Mesendoderm (in vitro differentiated cells): ENCODE measurements at regions not wholly inside any gene's neighbourhood (a gene's known extent, or its start where the extent isn't known, plus 50 kb on each side); places are given as distances from the start of the nearest gene placed in this dataset.

ENCODE experiments used
- DNase-seq: peaks from one replicate; pipeline ENCODE4 v3.0.0; 2013
- H2AK5ac ChIP-seq: 2 replicates; pipeline ENCODE4 v1.6.1; 2013; ENCODE audit warnings: low read length, inconsistent platforms
- H2BK120ac ChIP-seq: 2 replicates; pipeline ENCODE4 v1.6.1; 2013; ENCODE audit warnings: low read depth, mild to moderate bottlenecking, low read length, moderate library complexity, mixed read lengths
- H2BK15ac ChIP-seq: replicated peaks from 2 replicates; pipeline ENCODE4 v1.6.1; 2013; ENCODE audit warnings: low read depth, mild to moderate bottlenecking, moderate library complexity
- H2BK5ac ChIP-seq: 2 replicates; pipeline ENCODE4 v1.6.1; 2013; ENCODE audit warnings: low read length, inconsistent platforms
- H3K18ac ChIP-seq: 2 replicates; pipeline ENCODE4 v1.6.1; 2013; ENCODE audit warnings: mild to moderate bottlenecking, low read length, mixed read lengths
- H3K23ac ChIP-seq: one replicate; pipeline ENCODE4 v1.6.1; 2013; ENCODE audit warnings: low read length
- H3K27ac ChIP-seq: 2 replicates; pipeline ENCODE4 v1.5.1; 2013; ENCODE audit warnings: low read depth, mild to moderate bottlenecking, inconsistent platforms, low read length, moderate library complexity
- H3K27me3 ChIP-seq: 2 replicates; pipeline ENCODE4 v1.6.1; 2013; ENCODE audit warnings: low read length, control low read depth, mild to moderate bottlenecking, inconsistent platforms; ENCODE audit not compliant: insufficient read depth, poor library complexity
- H3K36me3 ChIP-seq: 2 replicates; pipeline ENCODE4 v1.6.1; 2013; ENCODE audit warnings: low read length, inconsistent platforms; ENCODE audit not compliant: control insufficient read depth, insufficient read depth
- H3K4ac ChIP-seq: one replicate; pipeline ENCODE4 v1.6.1; 2013; ENCODE audit warnings: low read depth, mild to moderate bottlenecking, low read length, moderate library complexity
- H3K4me1 ChIP-seq: 2 replicates; pipeline ENCODE4 v1.6.1; 2013; ENCODE audit warnings: low read depth, low read length, inconsistent platforms; ENCODE audit not compliant: control insufficient read depth
- H3K4me2 ChIP-seq: 2 replicates; pipeline ENCODE4 v1.6.1; 2013; ENCODE audit warnings: low read length
- H3K4me3 ChIP-seq: 2 replicates; pipeline ENCODE4 v1.5.1; 2013; ENCODE audit warnings: mild to moderate bottlenecking, low read length
- H3K56ac ChIP-seq: one replicate; pipeline ENCODE4 v1.6.1; 2013; ENCODE audit warnings: low read length
- H3K79me1 ChIP-seq: 2 replicates; pipeline ENCODE4 v1.6.1; 2013; ENCODE audit warnings: low read length, inconsistent platforms
- H3K79me2 ChIP-seq: 2 replicates; pipeline ENCODE4 v1.6.1; 2013; ENCODE audit warnings: mild to moderate bottlenecking, low read length; ENCODE audit not compliant: control insufficient read depth, insufficient read depth
- H3K9ac ChIP-seq: 2 replicates; pipeline ENCODE4 v1.6.1; 2013; ENCODE audit warnings: low read length, inconsistent platforms
- H4K5ac ChIP-seq: one replicate; pipeline ENCODE4 v1.6.1; 2013; ENCODE audit warnings: low read length
- H4K8ac ChIP-seq: one replicate; pipeline ENCODE4 v1.6.1; 2013; ENCODE audit warnings: low read depth, mild to moderate bottlenecking, control low read depth, low read length, moderate library complexity
- WGBS: extraction: QIAGEN DNeasy Blood & Tissue Kit; methylation state at CpG from one replicate; pipeline ENCODE4 v1.1.7; 2013; ENCODE audit warnings: low lambda C conversion rate, missing lambda C conversion rate; ENCODE audit not compliant: insufficient coverage; ENCODE audit errors: extremely low coverage; 5-methylcytosine and 5-hydroxymethylcytosine counted together

GRCh38 chr16:85988306-85988705 lies 89.3 kb downstream of the IRF8 start:
- whole genome bisulfite sequencing = no CpG with 5 or more reads among the region's 5 CpGs
- no peaks in the 10 kb centered on the region for H3K27me3 ChIP-seq
- no peak overlapping the region for H3K4ac ChIP-seq
- H3K4me2 ChIP-seq = no peak overlapping the region
- H4K8ac ChIP-seq = no peak overlapping the region
- H3K23ac ChIP-seq = no peak overlapping the region
- no peak overlapping the region for H2BK5ac ChIP-seq
- H3K36me3 ChIP-seq = no peaks in the 10 kb centered on the region
- no peaks in the 10 kb centered on the region for H3K4me1 ChIP-seq
- no peak overlapping the region for H3K18ac ChIP-seq
- H3K4me3 ChIP-seq = no peak overlapping the region
- H2BK15ac ChIP-seq = no peak overlapping the region
- H2AK5ac ChIP-seq = no peak overlapping the region
- no peak overlapping the region for H4K5ac ChIP-seq
- H3K79me2 ChIP-seq = no peaks in the 10 kb centered on the region
- no peak for DNase-seq
- no peak overlapping the region for H2BK120ac ChIP-seq
- no peak overlapping the region for H3K56ac ChIP-seq
- H3K79me1 ChIP-seq = no peaks in the 10 kb centered on the region
- no peak overlapping the region for H3K9ac ChIP-seq
- H3K27ac ChIP-seq = no peak overlapping the region

DNA sequence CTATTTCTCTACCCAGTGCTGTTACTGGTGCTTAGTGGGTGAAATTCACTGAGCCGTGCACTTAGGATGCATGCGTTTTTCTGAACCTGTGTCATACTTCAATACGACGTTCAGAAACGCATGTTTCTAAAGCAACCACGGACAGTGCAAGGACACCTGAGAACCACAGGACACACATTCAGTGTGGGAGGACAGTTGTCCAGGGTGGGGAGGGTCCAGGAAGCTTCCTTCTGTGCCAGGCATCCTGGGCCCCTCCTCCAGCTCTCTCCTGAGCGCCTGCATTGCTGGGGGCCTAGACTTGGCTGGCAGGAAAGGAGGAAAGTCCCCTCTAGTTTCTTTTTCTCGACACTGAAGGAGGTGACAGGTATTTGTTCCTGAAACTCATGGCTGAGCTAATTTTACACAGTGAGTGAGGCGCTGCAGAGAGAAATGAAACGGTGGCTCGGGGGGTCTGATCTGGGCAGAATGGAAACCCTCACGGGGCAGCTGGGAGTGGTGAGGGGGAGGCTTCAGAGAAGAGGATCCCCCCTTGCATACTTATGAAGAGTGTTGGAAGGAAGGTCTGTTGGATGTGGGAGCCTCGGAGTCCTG lies 89.9 kb downstream of the IRF8 start:
- Histone ChIP-seq H3K79me2 (no peaks in the 10 kb centered on the region), H3K56ac (no peak overlapping the region), H2AK5ac (no peak overlapping the region), H4K5ac (no peak overlapping the region), H2BK120ac (no peak overlapping the region), H3K23ac (no peak overlapping the region), H3K27ac (no peak overlapping the region), H3K36me3 (no peaks in the 10 kb centered on the region), H2BK5ac (no peak overlapping the region), H3K79me1 (no peaks in the 10 kb centered on the region), H3K4me3 (no peak overlapping the region), H3K4me1 (no peaks in the 10 kb centered on the region), H3K4ac (no peak overlapping the region), H3K18ac (no peak overlapping the region), H2BK15ac (no peak overlapping the region), H3K9ac (no peak overlapping the region), H3K4me2 (no peak overlapping the region), H4K8ac (no peak overlapping the region), H3K27me3 (no peaks in the 10 kb centered on the region)
- no CpG with 5 or more reads among the region's 13 CpGs for WGBS
- DNase-seq = no peak

DNA sequence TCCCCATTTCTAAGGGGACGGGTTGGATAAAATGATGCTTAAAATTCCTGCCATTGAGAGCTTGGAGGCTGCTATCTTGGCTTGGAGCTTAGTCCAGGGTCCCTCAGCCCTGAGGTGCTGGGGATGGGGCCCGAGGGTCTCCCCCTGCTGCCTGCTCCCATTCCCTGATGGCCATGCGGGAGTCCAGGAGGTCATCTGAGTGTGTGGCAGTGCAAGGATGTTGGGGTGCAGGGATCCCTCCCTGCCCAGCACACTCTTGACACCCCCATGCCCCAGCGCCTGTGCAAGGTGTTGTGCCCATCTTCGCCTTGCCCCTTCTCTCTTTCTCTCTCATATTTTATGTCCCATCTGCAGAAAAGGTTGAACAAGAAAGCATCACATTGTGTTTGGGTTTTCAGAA lies 90.4 kb downstream of the IRF8 start:
- Histone ChIP-seq H3K36me3 (no peaks in the 10 kb centered on the region), H3K4me3 (no peak overlapping the region), H3K79me1 (no peaks in the 10 kb centered on the region), H3K4ac (no peak overlapping the region), H2BK15ac (no peak overlapping the region), H3K4me2 (no peak overlapping the region), H3K18ac (no peak overlapping the region), H3K79me2 (no peaks in the 10 kb centered on the region), H3K56ac (no peak overlapping the region), H2BK5ac (no peak overlapping the region), H4K5ac (no peak overlapping the region), H3K4me1 (no peaks in the 10 kb centered on the region), H2AK5ac (no peak overlapping the region), H3K23ac (no peak overlapping the region), H3K9ac (no peak overlapping the region), H3K27ac (no peak overlapping the region), H3K27me3 (no peaks in the 10 kb centered on the region), H4K8ac (no peak overlapping the region), H2BK120ac (no peak overlapping the region)
- DNase-seq = no peak
- WGBS = no CpG with 5 or more reads among the region's 5 CpGs

- Histone ChIP-seq H3K9ac (no peak overlapping the region), H3K27ac (no peak overlapping the region), H3K4me1 (no peaks in the 10 kb centered on the region), H3K4me3 (no peak overlapping the region), H3K27me3 (no peaks in the 10 kb centered on the region), H2BK120ac (no peak overlapping the region), H2AK5ac (no peak overlapping the region), H3K79me2 (no peaks in the 10 kb centered on the region), H4K8ac (no peak overlapping the region), H3K4ac (no peak overlapping the region), H3K18ac (no peak overlapping the region), H3K36me3 (no peaks in the 10 kb centered on the region), H3K56ac (no peak overlapping the region), H3K23ac (no peak overlapping the region), H3K4me2 (no peak overlapping the region), H3K79me1 (no peaks in the 10 kb centered on the region), H4K5ac (no peak overlapping the region), H2BK15ac (no peak overlapping the region), H2BK5ac (no peak overlapping the region)
- DNase-seq = no peak
- no CpG with 5 or more reads among the region's 15 CpGs for WGBS
Measured at GRCh38 chr16:85989863-85990643, 91.1 kb downstream of the IRF8 start.

- H3K27ac ChIP-seq = no peak overlapping the region
- H3K9ac ChIP-seq = no peak overlapping the region
- H3K4me3 ChIP-seq = no peak overlapping the region
- no peak overlapping the region for H3K23ac ChIP-seq
- H2BK120ac ChIP-seq = no peak overlapping the region
- H3K4me1 ChIP-seq = no peaks in the 10 kb centered on the region
- no peaks in the 10 kb centered on the region for H3K79me2 ChIP-seq
- no peak for DNase-seq
- H3K4me2 ChIP-seq = no peak overlapping the region
- no peak overlapping the region for H4K5ac ChIP-seq
- no peak overlapping the region for H3K56ac ChIP-seq
- no peak overlapping the region for H3K18ac ChIP-seq
- H2BK15ac ChIP-seq = no peak overlapping the region
- H3K27me3 ChIP-seq = no peaks in the 10 kb centered on the region
- no peak overlapping the region for H2BK5ac ChIP-seq
- WGBS = no CpG with 5 or more reads among the region's 12 CpGs
- no peak overlapping the region for H2AK5ac ChIP-seq
- H4K8ac ChIP-seq = no peak overlapping the region
- H3K4ac ChIP-seq = no peak overlapping the region
- no peaks in the 10 kb centered on the region for H3K36me3 ChIP-seq
- H3K79me1 ChIP-seq = no peaks in the 10 kb centered on the region
Measured at GRCh38 chr16:85990861-85991301, 91.9 kb downstream of the IRF8 start.
